ENCODE measurements at regions not wholly inside any gene's neighbourhood (a gene's known extent, or its start where the extent isn't known, plus 50 kb on each side); places are given as distances from the start of the nearest gene placed in this dataset.
"Not testable (repeated sequence)": the region's sequence is repeated elsewhere in the genome, so short reads cannot be mapped to it uniquely, and the experiment has no call there.

- no peak for DNase-seq (ENCODE audit: low spot score, unreplicated experiment)
- no peak overlapping the region for H3K27ac Mint-ChIP-seq
- TF ChIP-seq, protein P1, sequence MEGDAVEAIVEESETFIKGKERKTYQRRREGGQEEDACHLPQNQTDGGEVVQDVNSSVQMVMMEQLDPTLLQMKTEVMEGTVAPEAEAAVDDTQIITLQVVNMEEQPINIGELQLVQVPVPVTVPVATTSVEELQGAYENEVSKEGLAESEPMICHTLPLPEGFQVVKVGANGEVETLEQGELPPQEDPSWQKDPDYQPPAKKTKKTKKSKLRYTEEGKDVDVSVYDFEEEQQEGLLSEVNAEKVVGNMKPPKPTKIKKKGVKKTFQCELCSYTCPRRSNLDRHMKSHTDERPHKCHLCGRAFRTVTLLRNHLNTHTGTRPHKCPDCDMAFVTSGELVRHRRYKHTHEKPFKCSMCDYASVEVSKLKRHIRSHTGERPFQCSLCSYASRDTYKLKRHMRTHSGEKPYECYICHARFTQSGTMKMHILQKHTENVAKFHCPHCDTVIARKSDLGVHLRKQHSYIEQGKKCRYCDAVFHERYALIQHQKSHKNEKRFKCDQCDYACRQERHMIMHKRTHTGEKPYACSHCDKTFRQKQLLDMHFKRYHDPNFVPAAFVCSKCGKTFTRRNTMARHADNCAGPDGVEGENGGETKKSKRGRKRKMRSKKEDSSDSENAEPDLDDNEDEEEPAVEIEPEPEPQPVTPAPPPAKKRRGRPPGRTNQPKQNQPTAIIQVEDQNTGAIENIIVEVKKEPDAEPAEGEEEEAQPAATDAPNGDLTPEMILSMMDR (IDR thresholded peaks at IDR 0.05; ENCODE audit: unreplicated experiment), result no peak
These were observed 275.3 kb upstream of the MKLN1 start for GRCh38 chr7:131052285-131052904.

GRCh38 chr7:131056007-131056406 lies 271.7 kb upstream of the MKLN1 start:
- Mint-ChIP-seq H3K36me3 (ENCODE audit: insufficient read depth) (no peaks in the 10 kb centered on the region), H3K27ac (no peak overlapping the region), H3K27me3 (no peaks in the 10 kb centered on the region), H3K4me1 (ENCODE audit: low read depth) (no peaks in the 10 kb centered on the region), H3K9me3 (ENCODE audit: low read depth) (no peaks in the 10 kb centered on the region), H3K4me3 (ENCODE audit: low read depth) (no peak overlapping the region)
- no peak for DNase-seq (ENCODE audit: low spot score, unreplicated experiment)
- TF ChIP-seq, protein P1 (IDR thresholded peaks at IDR 0.05; ENCODE audit: unreplicated experiment), result no peak

More at GRCh38 chr7:131052285-131052904, 275.3 kb upstream of the MKLN1 start:
- Mint-ChIP-seq H3K27me3 (peaks cover 3% of the 10 kb centered on the region), H3K4me1 (ENCODE audit: low read depth) (no peaks in the 10 kb centered on the region), H3K9me3 (ENCODE audit: low read depth) (no peaks in the 10 kb centered on the region), H3K4me3 (ENCODE audit: low read depth) (no peak overlapping the region), H3K36me3 (ENCODE audit: insufficient read depth) (no peaks in the 10 kb centered on the region)

DNA sequence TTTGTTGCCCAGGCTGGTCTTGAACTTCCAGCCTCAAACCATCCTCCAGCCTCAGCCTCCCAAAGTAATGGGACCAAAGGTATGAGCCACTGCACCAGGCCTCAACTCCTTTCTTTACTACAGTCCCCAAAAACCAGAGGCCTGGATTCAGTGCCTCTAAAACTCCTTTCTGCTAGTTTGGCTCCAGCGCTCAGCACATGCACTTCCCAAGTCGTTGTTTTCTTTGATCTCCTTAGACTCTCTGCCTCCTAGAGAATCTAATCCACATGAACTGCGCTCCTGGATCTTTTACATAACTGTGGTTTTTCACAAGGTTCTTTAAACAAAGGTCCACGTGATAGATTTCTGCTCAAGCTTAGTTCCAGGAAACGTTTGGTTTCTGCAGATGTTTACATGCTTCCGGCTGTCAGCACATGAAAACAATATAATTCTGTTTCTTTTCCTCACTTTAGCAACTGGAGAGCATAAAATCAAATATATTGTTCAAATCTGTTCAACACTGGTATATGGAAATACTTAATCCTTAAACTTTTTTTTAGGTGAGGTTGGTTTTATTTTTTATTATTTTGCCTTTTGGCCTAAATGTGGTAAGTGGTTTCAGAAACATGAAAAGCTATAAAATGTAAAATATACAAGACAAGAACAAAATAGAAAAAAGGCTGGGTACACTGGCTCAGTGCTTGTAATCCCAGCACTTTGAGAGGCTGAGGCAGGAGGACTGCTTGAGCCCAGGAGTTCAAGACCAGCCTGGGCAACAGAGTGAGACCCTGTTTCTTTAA lies 270.5 kb upstream of the MKLN1 start:
- no peak for DNase-seq (ENCODE audit: low spot score, unreplicated experiment)
- Mint-ChIP-seq H3K27me3 (no peaks in the 10 kb centered on the region), H3K4me1 (ENCODE audit: low read depth) (no peaks in the 10 kb centered on the region), H3K27ac (no peak overlapping the region), H3K9me3 (ENCODE audit: low read depth) (no peaks in the 10 kb centered on the region), H3K4me3 (ENCODE audit: low read depth) (no peak overlapping the region), H3K36me3 (ENCODE audit: insufficient read depth) (no peaks in the 10 kb centered on the region)
- TF ChIP-seq, protein P1 (IDR thresholded peaks at IDR 0.05; ENCODE audit: unreplicated experiment), result no peak

DNA sequence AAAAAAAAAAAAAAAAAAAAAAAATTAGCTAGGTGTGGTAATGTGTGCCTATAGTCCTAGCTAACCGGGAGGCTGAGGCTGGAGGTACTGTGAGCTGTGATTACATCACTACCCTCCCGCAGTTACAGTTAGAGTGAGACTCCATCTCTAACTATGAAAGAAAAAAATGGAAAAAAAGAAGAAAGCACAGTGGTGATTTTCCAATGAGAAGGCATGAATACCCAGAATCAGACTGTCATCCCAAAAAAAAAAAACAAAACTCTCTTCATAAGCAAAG lies 269.9 kb upstream of the MKLN1 start:
- Mint-ChIP-seq H3K4me3 (ENCODE audit: low read depth) (no peak overlapping the region), H3K27me3 (no peaks in the 10 kb centered on the region), H3K27ac (peak overlapping the region; percentile 62), H3K4me1 (ENCODE audit: low read depth) (no peaks in the 10 kb centered on the region), H3K36me3 (ENCODE audit: insufficient read depth) (no peaks in the 10 kb centered on the region), H3K9me3 (ENCODE audit: low read depth) (no peaks in the 10 kb centered on the region)
- TF ChIP-seq, protein P1 (IDR thresholded peaks at IDR 0.05; ENCODE audit: unreplicated experiment), result no peak
- no peak for DNase-seq (ENCODE audit: low spot score, unreplicated experiment)

DNA sequence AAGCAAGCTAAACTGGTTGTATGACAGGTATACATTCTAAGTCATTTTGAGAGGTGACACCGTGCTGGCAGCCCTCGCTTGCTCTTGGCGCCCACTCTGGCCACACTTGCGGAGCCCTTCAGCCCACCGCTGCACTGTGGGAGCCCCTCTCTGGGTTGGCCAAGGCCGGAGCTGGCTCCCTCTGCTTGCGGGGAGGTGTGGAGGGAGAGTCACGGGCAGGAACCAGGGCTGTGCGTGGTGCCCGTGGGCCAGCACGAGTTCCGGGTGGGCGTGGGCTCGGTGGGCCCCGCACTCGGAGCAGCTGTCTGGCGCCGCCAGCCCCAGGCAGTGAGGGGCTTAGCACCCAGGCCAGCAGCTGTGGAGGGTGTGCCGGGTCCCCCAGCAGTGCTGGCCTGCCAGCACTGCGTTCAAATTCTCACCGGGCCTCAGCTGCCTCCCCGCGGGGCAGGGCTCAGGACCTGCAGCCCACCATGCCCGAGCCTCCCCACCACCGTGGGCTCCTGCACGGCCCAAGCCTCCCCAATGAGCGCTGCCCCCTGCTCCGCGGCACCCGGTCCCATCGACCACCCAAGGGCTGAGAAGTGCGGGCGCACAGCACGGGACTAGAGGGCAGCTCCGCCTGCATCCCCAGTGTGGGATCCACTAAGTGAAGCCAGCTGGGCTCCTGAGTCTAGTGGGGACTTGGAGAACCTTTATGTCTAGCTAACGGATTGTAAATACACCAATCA lies 269.0 kb upstream of the MKLN1 start:
- DNase-seq (ENCODE audit: low spot score, unreplicated experiment); H3K4me3 Mint-ChIP-seq (ENCODE audit: low read depth); H3K4me1 Mint-ChIP-seq (ENCODE audit: low read depth); H3K27ac Mint-ChIP-seq; H3K9me3 Mint-ChIP-seq (ENCODE audit: low read depth); H3K27me3 Mint-ChIP-seq; H3K36me3 Mint-ChIP-seq (ENCODE audit: insufficient read depth): not testable (repeated sequence)

DNA sequence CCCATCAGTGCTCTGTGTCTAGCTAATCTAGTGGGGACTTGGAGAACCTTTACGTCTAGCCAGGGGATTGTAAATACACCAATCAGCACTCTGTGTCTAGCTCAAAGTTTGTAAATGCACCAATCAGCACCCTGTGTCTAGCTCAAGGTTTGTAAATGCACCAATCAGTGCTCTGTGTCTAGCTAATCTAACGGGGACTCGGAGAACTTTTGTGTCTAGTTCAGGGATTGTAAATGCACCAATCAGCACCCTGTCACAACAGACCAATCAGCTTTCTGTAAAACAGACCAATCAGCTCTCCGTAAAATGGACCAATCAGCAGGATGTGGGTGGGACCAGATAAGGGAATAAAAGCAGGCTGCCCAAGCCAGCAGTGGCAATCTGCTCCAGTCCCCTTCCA lies 268.3 kb upstream of the MKLN1 start:
- not testable (repeated sequence) for H3K27me3 Mint-ChIP-seq; H3K36me3 Mint-ChIP-seq (ENCODE audit: insufficient read depth); H3K4me1 Mint-ChIP-seq (ENCODE audit: low read depth); H3K9me3 Mint-ChIP-seq (ENCODE audit: low read depth); H3K4me3 Mint-ChIP-seq (ENCODE audit: low read depth); DNase-seq (ENCODE audit: low spot score, unreplicated experiment); H3K27ac Mint-ChIP-seq
